Mesendoderm (in vitro differentiated cells): ENCODE measurements at regions not wholly inside any gene's neighbourhood (a gene's known extent, or its start where the extent isn't known, plus 50 kb on each side); places are given as distances from the start of the nearest gene placed in this dataset.

Source experiments
- DNase-seq: peaks from one replicate; pipeline ENCODE4 v3.0.0; 2013
- H2AK5ac ChIP-seq: 2 replicates; pipeline ENCODE4 v1.6.1; 2013; ENCODE audit warnings: low read length, inconsistent platforms
- H2BK120ac ChIP-seq: 2 replicates; pipeline ENCODE4 v1.6.1; 2013; ENCODE audit warnings: low read depth, mild to moderate bottlenecking, low read length, moderate library complexity, mixed read lengths
- H2BK15ac ChIP-seq: replicated peaks from 2 replicates; pipeline ENCODE4 v1.6.1; 2013; ENCODE audit warnings: low read depth, mild to moderate bottlenecking, moderate library complexity
- H2BK5ac ChIP-seq: 2 replicates; pipeline ENCODE4 v1.6.1; 2013; ENCODE audit warnings: low read length, inconsistent platforms
- H3K18ac ChIP-seq: 2 replicates; pipeline ENCODE4 v1.6.1; 2013; ENCODE audit warnings: mild to moderate bottlenecking, low read length, mixed read lengths
- H3K23ac ChIP-seq: one replicate; pipeline ENCODE4 v1.6.1; 2013; ENCODE audit warnings: low read length
- H3K27ac ChIP-seq: 2 replicates; pipeline ENCODE4 v1.5.1; 2013; ENCODE audit warnings: low read depth, mild to moderate bottlenecking, inconsistent platforms, low read length, moderate library complexity
- H3K27me3 ChIP-seq: 2 replicates; pipeline ENCODE4 v1.6.1; 2013; ENCODE audit warnings: low read length, control low read depth, mild to moderate bottlenecking, inconsistent platforms; ENCODE audit not compliant: insufficient read depth, poor library complexity
- H3K36me3 ChIP-seq: 2 replicates; pipeline ENCODE4 v1.6.1; 2013; ENCODE audit warnings: low read length, inconsistent platforms; ENCODE audit not compliant: control insufficient read depth, insufficient read depth
- H3K4ac ChIP-seq: one replicate; pipeline ENCODE4 v1.6.1; 2013; ENCODE audit warnings: low read depth, mild to moderate bottlenecking, low read length, moderate library complexity
- H3K4me1 ChIP-seq: 2 replicates; pipeline ENCODE4 v1.6.1; 2013; ENCODE audit warnings: low read depth, low read length, inconsistent platforms; ENCODE audit not compliant: control insufficient read depth
- H3K4me2 ChIP-seq: 2 replicates; pipeline ENCODE4 v1.6.1; 2013; ENCODE audit warnings: low read length
- H3K4me3 ChIP-seq: 2 replicates; pipeline ENCODE4 v1.5.1; 2013; ENCODE audit warnings: mild to moderate bottlenecking, low read length
- H3K56ac ChIP-seq: one replicate; pipeline ENCODE4 v1.6.1; 2013; ENCODE audit warnings: low read length
- H3K79me1 ChIP-seq: 2 replicates; pipeline ENCODE4 v1.6.1; 2013; ENCODE audit warnings: low read length, inconsistent platforms
- H3K79me2 ChIP-seq: 2 replicates; pipeline ENCODE4 v1.6.1; 2013; ENCODE audit warnings: mild to moderate bottlenecking, low read length; ENCODE audit not compliant: control insufficient read depth, insufficient read depth
- H3K9ac ChIP-seq: 2 replicates; pipeline ENCODE4 v1.6.1; 2013; ENCODE audit warnings: low read length, inconsistent platforms
- H4K5ac ChIP-seq: one replicate; pipeline ENCODE4 v1.6.1; 2013; ENCODE audit warnings: low read length
- H4K8ac ChIP-seq: one replicate; pipeline ENCODE4 v1.6.1; 2013; ENCODE audit warnings: low read depth, mild to moderate bottlenecking, control low read depth, low read length, moderate library complexity
- WGBS: extraction: QIAGEN DNeasy Blood & Tissue Kit; methylation state at CpG from one replicate; pipeline ENCODE4 v1.1.7; 2013; ENCODE audit warnings: low lambda C conversion rate, missing lambda C conversion rate; ENCODE audit not compliant: insufficient coverage; ENCODE audit errors: extremely low coverage; 5-methylcytosine and 5-hydroxymethylcytosine counted together

- no peak overlapping the region for H2BK15ac ChIP-seq
- no peak overlapping the region for H4K5ac ChIP-seq
- WGBS, result no CpG with 5 or more reads among the region's 3 CpGs
- no peak overlapping the region for H3K18ac ChIP-seq
- no peaks in the 10 kb centered on the region for H3K4me1 ChIP-seq
- no peak overlapping the region for H2BK5ac ChIP-seq
- no peak overlapping the region for H4K8ac ChIP-seq
- H3K36me3 ChIP-seq, result no peaks in the 10 kb centered on the region
- H3K79me1 ChIP-seq, result no peaks in the 10 kb centered on the region
- no peak overlapping the region for H2AK5ac ChIP-seq
- no peak for DNase-seq
- H3K79me2 ChIP-seq, result no peaks in the 10 kb centered on the region
- H3K27me3 ChIP-seq, result no peaks in the 10 kb centered on the region
- H3K9ac ChIP-seq, result no peak overlapping the region
- no peak overlapping the region for H2BK120ac ChIP-seq
- no peak overlapping the region for H3K56ac ChIP-seq
- H3K4me3 ChIP-seq, result no peak overlapping the region
- no peak overlapping the region for H3K27ac ChIP-seq
- no peak overlapping the region for H3K4me2 ChIP-seq
- no peak overlapping the region for H3K23ac ChIP-seq
- H3K4ac ChIP-seq, result no peak overlapping the region
Measured at GRCh38 chr11:10942620-10943019, 84.8 kb upstream of the ZBED5 start.

GRCh38 chr11:10941871-10942270, 84.0 kb upstream of the ZBED5 start:
- no CpG with 5 or more reads among the region's 1 CpG for WGBS
- Histone ChIP-seq H3K36me3 (no peaks in the 10 kb centered on the region), H3K4me2 (no peak overlapping the region), H3K4me1 (no peaks in the 10 kb centered on the region), H4K8ac (no peak overlapping the region), H3K27ac (no peak overlapping the region), H2BK120ac (no peak overlapping the region), H3K9ac (no peak overlapping the region), H2AK5ac (no peak overlapping the region), H3K79me1 (no peaks in the 10 kb centered on the region), H3K18ac (no peak overlapping the region), H3K27me3 (no peaks in the 10 kb centered on the region), H4K5ac (no peak overlapping the region), H3K79me2 (no peaks in the 10 kb centered on the region), H3K4me3 (no peak overlapping the region), H2BK5ac (no peak overlapping the region), H3K4ac (no peak overlapping the region), H2BK15ac (no peak overlapping the region), H3K23ac (no peak overlapping the region), H3K56ac (no peak overlapping the region)
- DNase-seq, result no peak

GRCh38 chr11:10941414-10941813, 83.6 kb upstream of the ZBED5 start:
- Histone ChIP-seq H3K4me1 (no peaks in the 10 kb centered on the region), H3K18ac (no peak overlapping the region), H2BK5ac (no peak overlapping the region), H2AK5ac (no peak overlapping the region), H3K9ac (no peak overlapping the region), H3K4me3 (no peak overlapping the region), H3K27ac (no peak overlapping the region), H3K56ac (no peak overlapping the region), H2BK15ac (no peak overlapping the region), H3K27me3 (no peaks in the 10 kb centered on the region), H3K36me3 (no peaks in the 10 kb centered on the region), H2BK120ac (no peak overlapping the region), H3K23ac (no peak overlapping the region), H4K5ac (no peak overlapping the region), H3K4ac (no peak overlapping the region), H3K4me2 (no peak overlapping the region), H4K8ac (no peak overlapping the region), H3K79me2 (no peaks in the 10 kb centered on the region), H3K79me1 (no peaks in the 10 kb centered on the region)
- no CpG with 5 or more reads among the region's 1 CpG for WGBS
- no peak for DNase-seq

- no peaks in the 10 kb centered on the region for H3K4me1 ChIP-seq
- no peak overlapping the region for H3K4me3 ChIP-seq
- H3K36me3 ChIP-seq, result no peaks in the 10 kb centered on the region
- no peak overlapping the region for H3K4me2 ChIP-seq
- H3K79me1 ChIP-seq, result no peaks in the 10 kb centered on the region
- no peaks in the 10 kb centered on the region for H3K27me3 ChIP-seq
- H2BK5ac ChIP-seq, result no peak overlapping the region
- no peak overlapping the region for H2BK120ac ChIP-seq
- no peaks in the 10 kb centered on the region for H3K79me2 ChIP-seq
- no peak overlapping the region for H4K5ac ChIP-seq
- no peak overlapping the region for H2BK15ac ChIP-seq
- no peak overlapping the region for H3K18ac ChIP-seq
- no peak for DNase-seq
- WGBS, result no CpG with 5 or more reads among the region's 5 CpGs
- no peak overlapping the region for H3K9ac ChIP-seq
- no peak overlapping the region for H4K8ac ChIP-seq
- no peak overlapping the region for H3K23ac ChIP-seq
- H2AK5ac ChIP-seq, result no peak overlapping the region
- no peak overlapping the region for H3K56ac ChIP-seq
- no peak overlapping the region for H3K4ac ChIP-seq
- H3K27ac ChIP-seq, result no peak overlapping the region
Measured at GRCh38 chr11:10938650-10939387, 81.0 kb upstream of the ZBED5 start.

- no peak overlapping the region for H3K9ac ChIP-seq
- DNase-seq, result no peak
- H3K36me3 ChIP-seq, result no peaks in the 10 kb centered on the region
- H3K27me3 ChIP-seq, result no peaks in the 10 kb centered on the region
- no peak overlapping the region for H3K56ac ChIP-seq
- no peak overlapping the region for H4K8ac ChIP-seq
- no peaks in the 10 kb centered on the region for H3K4me1 ChIP-seq
- H3K4me3 ChIP-seq, result no peak overlapping the region
- H2BK120ac ChIP-seq, result no peak overlapping the region
- no peak overlapping the region for H3K4me2 ChIP-seq
- H2BK15ac ChIP-seq, result no peak overlapping the region
- no peak overlapping the region for H3K4ac ChIP-seq
- no peaks in the 10 kb centered on the region for H3K79me1 ChIP-seq
- H3K23ac ChIP-seq, result no peak overlapping the region
- WGBS, result no CpG with 5 or more reads among the region's 5 CpGs
- no peak overlapping the region for H4K5ac ChIP-seq
- H2AK5ac ChIP-seq, result no peak overlapping the region
- no peak overlapping the region for H2BK5ac ChIP-seq
- no peak overlapping the region for H3K18ac ChIP-seq
- H3K27ac ChIP-seq, result no peak overlapping the region
- no peaks in the 10 kb centered on the region for H3K79me2 ChIP-seq
Measured at GRCh38 chr11:10938231-10938630, 80.4 kb upstream of the ZBED5 start.

GRCh38 chr11:10937385-10937771, 79.5 kb upstream of the ZBED5 start:
- Histone ChIP-seq H3K4me1 (no peaks in the 10 kb centered on the region), H2AK5ac (no peak overlapping the region), H3K9ac (no peak overlapping the region), H3K4ac (no peak overlapping the region), H2BK5ac (no peak overlapping the region), H3K4me3 (no peak overlapping the region), H3K27me3 (no peaks in the 10 kb centered on the region), H2BK15ac (no peak overlapping the region), H3K27ac (no peak overlapping the region), H3K79me1 (no peaks in the 10 kb centered on the region), H3K79me2 (no peaks in the 10 kb centered on the region), H3K56ac (no peak overlapping the region), H2BK120ac (no peak overlapping the region), H4K5ac (no peak overlapping the region), H4K8ac (no peak overlapping the region), H3K23ac (no peak overlapping the region), H3K18ac (no peak overlapping the region), H3K4me2 (no peak overlapping the region), H3K36me3 (no peaks in the 10 kb centered on the region)
- DNase-seq, result no peak
- WGBS, result no CpG with 5 or more reads among the region's 1 CpG
